ENCODE measurements at regions not wholly inside any gene's neighbourhood (a gene's known extent, or its start where the extent isn't known, plus 50 kb on each side); places are given as distances from the start of the nearest gene placed in this dataset.

GRCh38 chr21:15567191-15567590 is 162.6 kb upstream of the USP25 start:
- no peak for TF ChIP-seq CTCF (IDR thresholded peaks at IDR 0.05)
- TF ChIP-seq POLR2A (IDR thresholded peaks at IDR 0.05): no peak

All from suprapubic skin (tissue), 3 donors.